K562 (cell line): ENCODE measurements at regions not wholly inside any gene's neighbourhood (a gene's known extent, or its start where the extent isn't known, plus 50 kb on each side); places are given as distances from the start of the nearest gene placed in this dataset.

ENCODE experiments used
- ATAC-seq: fragments of 200-7000 bp; cut with Tn5 transposase; 3 replicates; pipeline ENCODE4 v1.9.1; 2020; ENCODE audit warnings: moderate library complexity
- BruUV-seq: library from RNA; stranded (reverse); fragments of 400-500 nt; replicated peaks from 2 replicates; lab custom pipeline; 2021; lab: Mats Ljungman, UMichigan
- CTCF ChIA-PET: fragments of 300-600 bp; formaldehyde crosslinking; extraction: SDS; loops from one replicate; lab custom pipeline; 2021; ENCODE audit warnings: low intra/inter-chr PET ratio; lab: Yijun Ruan, JAX
- POLR2A ChIA-PET: fragments of 300-600, 350-650 bp; sonication (Branson Sonifier 250); formaldehyde crosslinking; extraction: SDS; loops from one replicate; lab custom pipeline; 2021; ENCODE audit warnings: antibody characterized with exemption, inconsistent platforms; lab: Yijun Ruan, JAX
- DNase-seq, 4 experiments: peaks; one replicate each; pipeline versions ENCODE4 v3.0.0 to v3.0.0-alpha.2; 2011 to 2018; ENCODE audit warnings: low spot score in 3 of 4, mixed read lengths in 3 of 4; ENCODE audit errors: extremely low read depth in 1 of 4
- FAIRE-seq: peaks from 2 replicates; lab custom pipeline; 2011; peaks lifted over from hg19 to GRCh38; lab: Jason Lieb, UNC
- H2AFZ ChIP-seq: 2 replicates; pipeline ENCODE4 v1.6.0; 2011; ENCODE audit warnings: low read depth, low read length, control low read depth, inconsistent platforms
- H3K27ac ChIP-seq: fragments of 200-600 bp; 3 replicates; pipeline ENCODE4 v1.8.0; 2011; ENCODE audit warnings: low read depth, mild to moderate bottlenecking, control low read depth, inconsistent platforms, low read length, moderate library complexity, mixed read lengths; ENCODE audit errors: extremely low read depth
- H3K27me3 ChIP-seq, 2 experiments: fragments of 300-600 bp in 1 of 2; 2 replicates in 1 of 2; 3 replicates in 1 of 2; pipeline versions ENCODE4 v1.6.0 to v1.8.0; 2011; ENCODE audit warnings: inconsistent platforms in 2 of 2, low read length in 2 of 2, mild to moderate bottlenecking in 1 of 2, mixed read lengths in 1 of 2, moderate library complexity in 1 of 2; ENCODE audit not compliant: control insufficient read depth in 2 of 2, insufficient read depth in 2 of 2
- H3K36me3 ChIP-seq: fragments of 300-600 bp; 3 replicates; pipeline ENCODE4 v1.8.0; 2011; ENCODE audit warnings: mild to moderate bottlenecking, low read length, inconsistent platforms; ENCODE audit not compliant: control insufficient read depth, insufficient read depth
- H3K4me1 ChIP-seq, 2 experiments: fragments of 200-600 bp in 1 of 2; replicated peaks in 1 of 2; 2 replicates in 1 of 2; 3 replicates in 1 of 2; pipeline versions ENCODE4 v1.5.1 to v1.8.0; 2011; ENCODE audit warnings: inconsistent platforms in 2 of 2, low read length in 2 of 2, mild to moderate bottlenecking in 1 of 2, mixed read lengths in 1 of 2, moderate library complexity in 1 of 2; ENCODE audit not compliant: control insufficient read depth in 2 of 2, insufficient read depth in 2 of 2
- H3K4me2 ChIP-seq: 2 replicates; pipeline ENCODE4 v1.6.1; 2011; ENCODE audit warnings: low read length, control low read depth, inconsistent platforms, mixed read lengths; ENCODE audit not compliant: insufficient read depth
- H3K4me3 ChIP-seq: fragments of 200-600 bp; sonication (generic), shearing (Covaris generic); 2 replicates; pipeline ENCODE4 v1.5.1; 2016; ENCODE audit warnings: control low read depth, inconsistent platforms
- H3K79me2 ChIP-seq: fragments of 200-600 bp; 3 replicates; pipeline ENCODE4 v1.8.0; 2011; ENCODE audit warnings: low read length, inconsistent platforms; ENCODE audit not compliant: control insufficient read depth, insufficient read depth
- H3K9ac ChIP-seq, 2 experiments: 2 replicates each; pipeline versions ENCODE4 v1.6.0 to v1.6.1; 2011; ENCODE audit warnings: low read depth in 2 of 2, low read length in 2 of 2, control low read depth in 1 of 2, inconsistent platforms in 1 of 2, mild to moderate bottlenecking in 1 of 2, mixed read lengths in 1 of 2; ENCODE audit not compliant: insufficient read depth in 1 of 2
- H3K9me1 ChIP-seq: one replicate; pipeline ENCODE4 v1.6.0; 2011; ENCODE audit warnings: inconsistent platforms, mild to moderate bottlenecking, low read length, moderate library complexity; ENCODE audit not compliant: control insufficient read depth, insufficient read depth
- H3K9me3 ChIP-seq: replicated peaks from 2 replicates; pipeline ENCODE4 v1.5.1; 2011; ENCODE audit warnings: low read depth, low read length, inconsistent platforms; ENCODE audit not compliant: control insufficient read depth, insufficient read depth
- H4K20me1 ChIP-seq: replicated peaks from 2 replicates; pipeline ENCODE4 v1.6.1; 2011; ENCODE audit warnings: low read length, inconsistent platforms, mixed read lengths; ENCODE audit not compliant: control insufficient read depth, insufficient read depth
- BACH1 ChIP-seq: fragments of 200-800 bp; sonication (Bioruptor generic); IDR thresholded peaks from 2 replicates; pipeline ENCODE4 v1.6.1; 2016; ENCODE audit warnings: missing genetic modification characterization, missing compliant biosample characterization
- FOS ChIP-seq: IDR thresholded peaks from 3 replicates; pipeline ENCODE4 v1.6.1; 2011; ENCODE audit not compliant: insufficient read length; ENCODE audit errors: extremely low read depth
- HDAC8 ChIP-seq: fragments of 450-650 bp; IDR thresholded peaks from 2 replicates; pipeline ENCODE4 v1.6.1; 2016; ENCODE audit warnings: mild to moderate bottlenecking, missing genetic modification characterization, moderate library complexity, missing compliant biosample characterization
- KLF13 ChIP-seq: fragments of 450-650 bp; IDR thresholded peaks from 2 replicates; pipeline ENCODE4 v1.6.1; 2016; ENCODE audit warnings: missing genetic modification characterization, low read depth, mild to moderate bottlenecking, missing compliant biosample characterization, moderate library complexity, borderline replicate concordance
- MCM2 ChIP-seq: fragments of 450-650 bp; IDR thresholded peaks from 2 replicates; pipeline ENCODE4 v1.6.1; 2017; ENCODE audit warnings: low read depth, mild to moderate bottlenecking
- NFRKB ChIP-seq: fragments of 450-650 bp; IDR thresholded peaks from 2 replicates; pipeline ENCODE4 v1.6.1; 2016; ENCODE audit warnings: low read depth
- PML ChIP-seq: IDR thresholded peaks from 2 replicates; pipeline ENCODE4 v1.6.1; 2012; ENCODE audit warnings: low read length, inconsistent platforms
- SRSF1 ChIP-seq: fragments of 200-400 bp; formaldehyde crosslinking; IDR thresholded peaks from 2 replicates; pipeline ENCODE4 v1.6.1; 2017; ENCODE audit warnings: mild to moderate bottlenecking, low read depth, low read length, moderate library complexity
- ZBED1 ChIP-seq: IDR thresholded peaks from 2 replicates; pipeline ENCODE4 v1.6.1; 2014
- WGBS: fragments of 100-300 bp; shearing (Covaris generic); methylation state at CpG from one replicate; pipeline ENCODE4 v1.1.6; 2016; ENCODE audit warnings: low coverage, mixed read lengths; ENCODE audit not compliant: insufficient coverage; ENCODE audit errors: missing lambda C conversion rate; 5-methylcytosine and 5-hydroxymethylcytosine counted together
- in situ Hi-C: fragments of 300-500 bp; cut with MboI; formaldehyde crosslinking; loops from 4 replicates; pipeline ENCODE4 v1.15.0; 2018; ENCODE audit warnings: inconsistent platforms, mixed read lengths
- intact Hi-C: fragments of 100-400 bp; cut with micrococcal nuclease; formaldehyde crosslinking; loops from 2 replicates; pipeline ENCODE4 v1.14.2; 2022
- TF ChIP-seq, protein P1 (sequence below): sonication (generic); formaldehyde crosslinking; IDR thresholded peaks from 2 replicates; pipeline ENCODE4 v1.8.1; 2023; ENCODE audit warnings: missing genetic modification reagents, mild to moderate bottlenecking, borderline replicate concordance
- TF ChIP-seq, protein P2 (sequence below): fragments of 250-450 bp; sonication (Bioruptor Pico); IDR thresholded peaks from 2 replicates; pipeline ENCODE4 v1.9.0; 2021; ENCODE audit warnings: mild to moderate bottlenecking, inconsistent platforms

DNA sequence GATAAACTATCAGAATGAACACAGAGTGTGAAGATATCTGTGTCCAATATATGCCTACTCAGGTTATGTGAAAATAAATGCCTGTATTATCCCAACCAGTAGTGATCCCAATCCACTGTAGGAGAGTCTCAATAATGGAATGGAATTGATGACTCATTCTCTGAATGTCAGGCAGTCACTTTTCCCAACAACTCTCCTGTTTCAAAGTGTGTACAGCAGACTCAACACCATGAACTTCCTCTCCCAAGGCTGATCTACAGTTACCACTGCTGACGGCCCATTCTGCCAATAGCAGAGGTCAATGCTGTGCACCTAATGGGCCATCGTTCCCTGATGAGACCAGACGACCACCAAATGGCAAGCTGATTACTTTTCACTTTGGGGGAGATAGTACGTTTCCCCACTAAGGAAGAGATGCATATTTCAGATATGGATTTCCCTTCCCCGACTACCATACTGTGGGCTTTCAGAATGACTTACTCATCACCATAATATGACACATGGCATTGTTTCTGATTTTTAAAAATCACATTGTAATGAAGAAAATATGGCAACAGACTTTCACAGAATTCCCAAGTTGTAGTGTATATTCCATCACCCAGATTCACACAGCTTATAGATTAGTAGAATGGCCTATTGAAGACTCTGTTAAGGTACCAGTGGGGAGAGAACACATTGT is 601.7 kb upstream of the VRK2 start:
- H3K9ac ChIP-seq = no peak overlapping the region
- H3K9me3 ChIP-seq = no peaks in the 10 kb centered on the region; the same call in 1 of the 2 replicates
- intact Hi-C loops = no loop called here
- FAIRE-seq = no peak
- H3K9me1 ChIP-seq = no peaks in the 10 kb centered on the region
- CTCF ChIA-PET = no interaction called here
- TF ChIP-seq SRSF1 (no peak), NFRKB (no peak), MCM2 (no peak), BACH1 (no peak), FOS (no peak), PML (no peak), KLF13 (no peak), HDAC8 (tag) (no peak), ZBED1 (no peak)
- TF ChIP-seq, protein P1, sequence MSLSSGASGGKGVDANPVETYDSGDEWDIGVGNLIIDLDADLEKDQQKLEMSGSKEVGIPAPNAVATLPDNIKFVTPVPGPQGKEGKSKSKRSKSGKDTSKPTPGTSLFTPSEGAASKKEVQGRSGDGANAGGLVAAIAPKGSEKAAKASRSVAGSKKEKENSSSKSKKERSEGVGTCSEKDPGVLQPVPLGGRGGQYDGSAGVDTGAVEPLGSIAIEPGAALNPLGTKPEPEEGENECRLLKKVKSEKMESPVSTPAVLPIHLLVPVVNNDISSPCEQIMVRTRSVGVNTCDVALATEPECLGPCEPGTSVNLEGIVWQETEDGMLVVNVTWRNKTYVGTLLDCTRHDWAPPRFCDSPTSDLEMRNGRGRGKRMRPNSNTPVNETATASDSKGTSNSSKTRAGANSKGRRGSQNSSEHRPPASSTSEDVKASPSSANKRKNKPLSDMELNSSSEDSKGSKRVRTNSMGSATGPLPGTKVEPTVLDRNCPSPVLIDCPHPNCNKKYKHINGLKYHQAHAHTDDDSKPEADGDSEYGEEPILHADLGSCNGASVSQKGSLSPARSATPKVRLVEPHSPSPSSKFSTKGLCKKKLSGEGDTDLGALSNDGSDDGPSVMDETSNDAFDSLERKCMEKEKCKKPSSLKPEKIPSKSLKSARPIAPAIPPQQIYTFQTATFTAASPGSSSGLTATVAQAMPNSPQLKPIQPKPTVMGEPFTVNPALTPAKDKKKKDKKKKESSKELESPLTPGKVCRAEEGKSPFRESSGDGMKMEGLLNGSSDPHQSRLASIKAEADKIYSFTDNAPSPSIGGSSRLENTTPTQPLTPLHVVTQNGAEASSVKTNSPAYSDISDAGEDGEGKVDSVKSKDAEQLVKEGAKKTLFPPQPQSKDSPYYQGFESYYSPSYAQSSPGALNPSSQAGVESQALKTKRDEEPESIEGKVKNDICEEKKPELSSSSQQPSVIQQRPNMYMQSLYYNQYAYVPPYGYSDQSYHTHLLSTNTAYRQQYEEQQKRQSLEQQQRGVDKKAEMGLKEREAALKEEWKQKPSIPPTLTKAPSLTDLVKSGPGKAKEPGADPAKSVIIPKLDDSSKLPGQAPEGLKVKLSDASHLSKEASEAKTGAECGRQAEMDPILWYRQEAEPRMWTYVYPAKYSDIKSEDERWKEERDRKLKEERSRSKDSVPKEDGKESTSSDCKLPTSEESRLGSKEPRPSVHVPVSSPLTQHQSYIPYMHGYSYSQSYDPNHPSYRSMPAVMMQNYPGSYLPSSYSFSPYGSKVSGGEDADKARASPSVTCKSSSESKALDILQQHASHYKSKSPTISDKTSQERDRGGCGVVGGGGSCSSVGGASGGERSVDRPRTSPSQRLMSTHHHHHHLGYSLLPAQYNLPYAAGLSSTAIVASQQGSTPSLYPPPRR (CRISPR knock-in tag) = no peak
- TF ChIP-seq, protein P2, sequence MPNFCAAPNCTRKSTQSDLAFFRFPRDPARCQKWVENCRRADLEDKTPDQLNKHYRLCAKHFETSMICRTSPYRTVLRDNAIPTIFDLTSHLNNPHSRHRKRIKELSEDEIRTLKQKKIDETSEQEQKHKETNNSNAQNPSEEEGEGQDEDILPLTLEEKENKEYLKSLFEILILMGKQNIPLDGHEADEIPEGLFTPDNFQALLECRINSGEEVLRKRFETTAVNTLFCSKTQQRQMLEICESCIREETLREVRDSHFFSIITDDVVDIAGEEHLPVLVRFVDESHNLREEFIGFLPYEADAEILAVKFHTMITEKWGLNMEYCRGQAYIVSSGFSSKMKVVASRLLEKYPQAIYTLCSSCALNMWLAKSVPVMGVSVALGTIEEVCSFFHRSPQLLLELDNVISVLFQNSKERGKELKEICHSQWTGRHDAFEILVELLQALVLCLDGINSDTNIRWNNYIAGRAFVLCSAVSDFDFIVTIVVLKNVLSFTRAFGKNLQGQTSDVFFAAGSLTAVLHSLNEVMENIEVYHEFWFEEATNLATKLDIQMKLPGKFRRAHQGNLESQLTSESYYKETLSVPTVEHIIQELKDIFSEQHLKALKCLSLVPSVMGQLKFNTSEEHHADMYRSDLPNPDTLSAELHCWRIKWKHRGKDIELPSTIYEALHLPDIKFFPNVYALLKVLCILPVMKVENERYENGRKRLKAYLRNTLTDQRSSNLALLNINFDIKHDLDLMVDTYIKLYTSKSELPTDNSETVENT = no peak
- TF ChIP-seq, all 486 proteins: peak for 0
- Histone ChIP-seq H3K27me3 (no peaks in the 10 kb centered on the region), H3K4me3 (no peak overlapping the region), H2AFZ (no peak overlapping the region), H3K27ac (no peak overlapping the region), H3K4me1 (no peaks in the 10 kb centered on the region), H3K79me2 (no peaks in the 10 kb centered on the region), H3K4me2 (no peak overlapping the region), H3K36me3 (no peaks in the 10 kb centered on the region), H4K20me1 (no peaks in the 10 kb centered on the region)
- ATAC-seq (no peak), DNase-seq (no peak)
- in situ Hi-C loops = no loop called here
- WGBS = 2% methylated on average over 5 of the region's 5 CpGs
- no TSS peak for BruUV-seq
- POLR2A ChIA-PET = no interaction called here
